Stimulated activated CD4-positive, alpha-beta T cell treated with anti-CD3 and anti-CD28 coated beads, Interleukin-4, amount 100 ng/mL, for 1 hour (primary cell): ENCODE measurements at regions not wholly inside any gene's neighbourhood (a gene's known extent, or its start where the extent isn't known, plus 50 kb on each side); places are given as distances from the start of the nearest gene placed in this dataset.
"Not testable (repeated sequence)": the region's sequence is repeated elsewhere in the genome, so short reads cannot be mapped to it uniquely, and the experiment has no call there.

Experiments
- DNase-seq: peaks from one replicate; pipeline ENCODE4 v3.0.0-alpha.2; 2020

GRCh38 chr6:79808921-79809320, 138.4 kb downstream of the ELOVL4 start:
- DNase-seq: no peak

GRCh38 chr6:79806661-79807060, 140.7 kb downstream of the ELOVL4 start:
- not testable (repeated sequence) for DNase-seq

- DNase-seq: no peak
Observed at GRCh38 chr6:79804732-79805131, 142.6 kb downstream of the ELOVL4 start.

GRCh38 chr6:79803917-79804316, 143.4 kb downstream of the ELOVL4 start:
- DNase-seq: no peak

GRCh38 chr6:79802657-79803300, 144.6 kb downstream of the ELOVL4 start:
- DNase-seq: no peak

- no peak for DNase-seq
Observed at GRCh38 chr6:79801362-79801761, 146.0 kb downstream of the ELOVL4 start.

GRCh38 chr6:79798841-79799240, 148.5 kb downstream of the ELOVL4 start:
- DNase-seq: no peak

GRCh38 chr6:79797912-79798311, 149.4 kb downstream of the ELOVL4 start:
- no peak for DNase-seq

GRCh38 chr6:79797163-79797764, 150.1 kb downstream of the ELOVL4 start:
- DNase-seq: no peak

GRCh38 chr6:79796197-79796596, 151.2 kb downstream of the ELOVL4 start:
- DNase-seq: no peak

GRCh38 chr6:79789896-79790295, 157.5 kb downstream of the ELOVL4 start:
- DNase-seq: no peak

- no peak for DNase-seq
Observed at GRCh38 chr6:79788756-79789155, 157.6 kb downstream of the SH3BGRL2 start.

GRCh38 chr6:79787626-79788025, 156.5 kb downstream of the SH3BGRL2 start:
- no peak for DNase-seq

GRCh38 chr6:79784395-79784753, 153.2 kb downstream of the SH3BGRL2 start:
- no peak for DNase-seq

- no peak for DNase-seq
Observed at GRCh38 chr6:79783670-79784394, 152.7 kb downstream of the SH3BGRL2 start.

- DNase-seq: no peak
Observed at GRCh38 chr6:79782792-79783580, 151.9 kb downstream of the SH3BGRL2 start.

- DNase-seq: no peak
Observed at GRCh38 chr6:79781916-79782315, 150.8 kb downstream of the SH3BGRL2 start.

GRCh38 chr6:79780881-79781280, 149.8 kb downstream of the SH3BGRL2 start:
- no peak for DNase-seq

GRCh38 chr6:79778816-79779215, 147.7 kb downstream of the SH3BGRL2 start:
- no peak for DNase-seq

GRCh38 chr6:79777713-79778579, 146.8 kb downstream of the SH3BGRL2 start:
- peak; percentile 90 for DNase-seq

- DNase-seq: no peak
Observed at GRCh38 chr6:79776076-79776475, 144.9 kb downstream of the SH3BGRL2 start.

- no peak for DNase-seq
Observed at GRCh38 chr6:79775222-79775621, 144.1 kb downstream of the SH3BGRL2 start.
